ENCODE measurements at regions not wholly inside any gene's neighbourhood (a gene's known extent, or its start where the extent isn't known, plus 50 kb on each side); places are given as distances from the start of the nearest gene placed in this dataset.

GRCh38 chr7:115678086-115678982, 352.2 kb downstream of the TFEC start:
- no peaks in the 10 kb centered on the region for H3K27me3 Mint-ChIP-seq
- no peaks in the 10 kb centered on the region for H3K36me3 Mint-ChIP-seq

DNA sequence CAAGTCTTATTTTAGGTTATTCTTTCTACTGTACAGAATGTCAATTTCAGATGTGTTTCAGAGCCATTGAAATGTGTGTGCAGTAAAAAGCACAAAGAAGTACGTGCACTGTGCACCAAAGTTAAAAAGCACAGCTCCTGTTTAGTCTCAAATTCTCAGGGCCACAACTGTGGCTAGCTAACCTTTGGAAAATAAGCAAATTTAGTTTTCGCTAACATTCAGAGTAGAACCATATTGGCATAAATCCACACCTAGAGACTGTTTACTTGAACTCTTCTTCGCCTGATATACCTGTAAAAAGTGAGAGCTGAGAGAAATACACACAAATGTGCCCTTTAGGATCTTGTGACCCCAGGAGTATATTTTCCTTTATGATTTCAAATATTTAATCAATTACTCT, 353.9 kb downstream of the TFEC start:
- no peak for ATAC-seq
- no peaks in the 10 kb centered on the region for H3K27me3 Mint-ChIP-seq
- no peak overlapping the region for H3K27ac Mint-ChIP-seq
- H3K4me1 Mint-ChIP-seq (ENCODE audit: low read depth in 2 of 2): no peaks in the 10 kb centered on the region
- no peaks in the 10 kb centered on the region for H3K9me3 Mint-ChIP-seq
- DNase-seq (ENCODE audit: low spot score): no peak
- H3K4me3 Mint-ChIP-seq: no peak overlapping the region
- H3K36me3 Mint-ChIP-seq: no peaks in the 10 kb centered on the region

More at GRCh38 chr7:115678086-115678982, 352.2 kb downstream of the TFEC start:
- Mint-ChIP-seq H3K4me3 (no peak overlapping the region), H3K4me1 (ENCODE audit: low read depth in 2 of 2) (no peaks in the 10 kb centered on the region), H3K9me3 (no peaks in the 10 kb centered on the region), H3K27ac (no peak overlapping the region)
- DNase-seq (ENCODE audit: low spot score) (no peak), ATAC-seq (no peak)

- ATAC-seq (no peak), DNase-seq (ENCODE audit: low spot score) (no peak)
- Mint-ChIP-seq H3K36me3 (no peaks in the 10 kb centered on the region), H3K27ac (no peak overlapping the region), H3K27me3 (no peaks in the 10 kb centered on the region), H3K9me3 (no peaks in the 10 kb centered on the region), H3K4me1 (ENCODE audit: low read depth in 2 of 2) (no peaks in the 10 kb centered on the region), H3K4me3 (no peak overlapping the region)
Observed at GRCh38 chr7:115676080-115676479, 354.5 kb downstream of the TFEC start.

DNA sequence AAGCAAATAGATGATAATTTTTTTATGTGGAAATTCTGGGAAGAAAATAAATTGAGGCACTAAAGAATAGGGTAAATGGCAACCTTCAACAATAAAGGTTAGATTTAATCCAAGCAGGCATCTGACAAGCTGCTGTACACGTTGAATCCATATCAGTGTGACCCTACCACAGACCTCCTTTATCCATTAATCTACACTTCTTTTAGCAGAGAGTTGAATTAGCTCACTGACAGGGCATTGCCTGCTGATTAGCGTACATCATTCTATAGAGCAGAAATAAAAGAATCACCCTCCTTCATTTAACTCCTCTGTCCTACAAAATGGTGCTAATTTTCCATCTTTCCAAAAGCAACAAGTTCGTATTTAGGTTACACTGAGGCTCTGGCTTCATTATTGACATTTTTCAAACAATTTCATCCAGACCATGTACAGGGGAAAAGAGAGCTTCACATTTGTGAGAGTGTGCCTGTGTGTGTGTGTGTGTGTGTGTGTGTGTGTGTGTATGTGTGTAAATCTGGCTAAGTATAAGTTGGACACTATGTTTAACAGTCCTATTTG, 356.0 kb downstream of the TFEC start:
- ATAC-seq (no peak), DNase-seq (ENCODE audit: low spot score) (no peak)
- H3K4me1 Mint-ChIP-seq (ENCODE audit: low read depth in 2 of 2): no peaks in the 10 kb centered on the region
- no peaks in the 10 kb centered on the region for H3K36me3 Mint-ChIP-seq
- no peak overlapping the region for H3K27ac Mint-ChIP-seq
- no peak overlapping the region for H3K4me3 Mint-ChIP-seq
- no peaks in the 10 kb centered on the region for H3K9me3 Mint-ChIP-seq
- H3K27me3 Mint-ChIP-seq: peaks cover 0 to 7% of the 10 kb centered on the region in 2 donors

GRCh38 chr7:115672024-115672423, 358.5 kb downstream of the TFEC start:
- H3K4me1 Mint-ChIP-seq (ENCODE audit: low read depth in 2 of 2): no peaks in the 10 kb centered on the region
- H3K27ac Mint-ChIP-seq: no peak overlapping the region
- H3K9me3 Mint-ChIP-seq: no peaks in the 10 kb centered on the region
- peaks cover 0 to 7% of the 10 kb centered on the region in 2 donors for H3K27me3 Mint-ChIP-seq
- no peak overlapping the region for H3K4me3 Mint-ChIP-seq
- H3K36me3 Mint-ChIP-seq: no peaks in the 10 kb centered on the region
- DNase-seq (ENCODE audit: low spot score) (no peak), ATAC-seq (no peak)

DNA sequence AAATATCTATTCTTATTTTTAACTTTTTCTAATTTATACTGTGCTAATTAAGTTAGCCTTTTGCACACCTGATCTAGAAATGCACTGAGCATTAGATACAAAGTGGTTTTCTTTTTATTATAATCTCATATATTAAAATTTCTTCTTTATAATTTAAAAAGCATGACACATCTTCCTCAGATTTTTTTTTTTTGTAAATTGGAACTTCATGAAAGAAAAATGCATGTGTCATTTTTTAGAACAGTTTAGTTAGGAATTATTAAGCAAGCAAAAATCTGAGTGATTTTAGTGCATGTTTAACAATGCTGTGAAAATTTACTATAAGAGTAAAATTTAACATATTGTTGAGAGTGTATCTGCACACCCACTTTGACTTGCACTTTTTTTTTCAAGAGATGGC, 367.9 kb downstream of the TFEC start:
- H3K27ac Mint-ChIP-seq: no peak overlapping the region
- DNase-seq (ENCODE audit: low spot score) (no peak), ATAC-seq (no peak)
- no peaks in the 10 kb centered on the region for H3K27me3 Mint-ChIP-seq
- no peaks in the 10 kb centered on the region for H3K9me3 Mint-ChIP-seq
- no peak overlapping the region for H3K4me3 Mint-ChIP-seq
- H3K4me1 Mint-ChIP-seq (ENCODE audit: low read depth in 2 of 2): no peaks in the 10 kb centered on the region
- H3K36me3 Mint-ChIP-seq: no peaks in the 10 kb centered on the region

DNA sequence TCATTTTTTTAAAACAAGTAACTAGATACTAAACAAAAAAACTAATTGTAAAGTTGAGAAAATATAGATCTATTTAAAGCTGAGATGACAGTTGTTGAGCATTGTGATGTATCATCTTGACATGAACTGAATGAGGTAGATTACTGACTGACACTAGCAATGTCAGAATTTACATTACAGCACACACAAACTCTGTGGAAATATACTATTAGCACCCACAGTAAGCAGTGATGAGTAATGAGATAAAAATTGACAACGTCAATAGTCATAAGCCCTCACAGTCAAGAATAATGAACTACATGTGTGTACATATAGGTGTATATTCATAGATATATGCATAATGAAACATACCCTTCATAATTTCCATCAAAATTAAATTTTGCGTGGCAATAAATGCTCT, 368.4 kb downstream of the TFEC start:
- ATAC-seq (no peak), DNase-seq (ENCODE audit: low spot score) (no peak)
- no peaks in the 10 kb centered on the region for H3K36me3 Mint-ChIP-seq
- no peaks in the 10 kb centered on the region for H3K27me3 Mint-ChIP-seq
- H3K4me3 Mint-ChIP-seq: no peak overlapping the region
- no peaks in the 10 kb centered on the region for H3K4me1 Mint-ChIP-seq (ENCODE audit: low read depth in 2 of 2)
- H3K9me3 Mint-ChIP-seq: no peaks in the 10 kb centered on the region
- H3K27ac Mint-ChIP-seq: no peak overlapping the region

DNA sequence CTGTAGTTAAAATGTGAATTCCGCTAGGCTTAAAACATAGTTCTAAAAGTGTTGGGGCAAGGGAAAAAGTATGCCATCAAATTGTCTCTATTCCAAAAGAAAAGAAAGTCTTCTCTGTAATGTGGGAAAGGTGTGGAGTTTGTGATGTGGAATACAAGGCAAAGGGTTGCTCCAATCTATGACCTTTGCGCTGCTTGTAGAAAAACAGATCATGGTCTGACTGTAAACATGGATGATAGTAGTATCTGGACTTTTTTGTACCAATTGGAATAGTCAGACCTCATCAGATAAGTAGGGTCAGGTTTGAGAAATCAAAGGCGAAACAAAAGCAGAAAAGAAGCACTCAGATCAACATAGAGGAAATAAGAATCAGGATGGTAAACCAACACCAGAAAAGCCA, 372.3 kb downstream of the TFEC start:
- ATAC-seq (no peak), DNase-seq (ENCODE audit: low spot score) (no peak)
- no peaks in the 10 kb centered on the region for H3K4me1 Mint-ChIP-seq (ENCODE audit: low read depth in 2 of 2)
- H3K27me3 Mint-ChIP-seq: no peaks in the 10 kb centered on the region
- no peaks in the 10 kb centered on the region for H3K36me3 Mint-ChIP-seq
- no peak overlapping the region for H3K4me3 Mint-ChIP-seq
- no peak overlapping the region for H3K27ac Mint-ChIP-seq
- no peaks in the 10 kb centered on the region for H3K9me3 Mint-ChIP-seq

DNA sequence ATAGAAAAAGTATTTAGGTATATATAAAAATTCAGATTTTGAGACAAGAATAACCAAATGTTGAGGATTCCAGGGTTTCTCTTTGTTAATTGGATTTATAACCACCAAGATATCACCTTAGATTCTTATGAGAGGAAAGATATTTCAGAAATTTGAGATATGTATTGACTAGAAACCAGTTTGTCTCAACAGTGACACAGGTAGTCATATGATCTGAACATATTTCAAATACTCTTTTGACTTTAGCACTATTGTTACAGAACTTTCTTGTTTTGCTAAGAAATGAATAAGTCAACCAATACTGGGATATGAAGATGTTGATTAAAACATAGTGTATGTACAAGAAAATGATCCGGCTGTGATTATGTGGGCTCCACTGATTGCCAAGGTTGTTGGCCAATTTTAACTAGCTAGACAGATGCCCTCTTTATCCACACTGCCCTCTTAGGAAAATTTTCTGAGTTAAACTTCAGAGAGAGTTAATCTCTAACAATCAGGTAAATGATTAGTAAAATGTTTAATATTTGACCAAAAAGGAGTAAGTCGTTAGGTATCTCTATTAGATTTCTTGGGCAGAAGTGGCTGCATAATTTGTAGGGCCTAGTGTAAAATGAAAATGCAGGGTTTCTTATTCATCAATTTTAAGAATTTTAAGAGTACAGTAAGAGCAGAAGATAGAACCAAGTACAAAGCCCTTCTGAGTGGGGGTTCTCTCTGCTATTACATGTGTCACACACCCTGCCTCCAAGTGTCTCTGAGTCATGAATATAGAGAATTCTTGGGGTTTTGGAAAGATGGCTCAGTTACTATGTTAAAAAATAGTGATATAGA, 376.0 kb downstream of the TFEC start:
- Mint-ChIP-seq H3K9me3 (no peaks in the 10 kb centered on the region), H3K4me1 (ENCODE audit: low read depth in 2 of 2) (no peaks in the 10 kb centered on the region), H3K27ac (no peak overlapping the region), H3K4me3 (no peak overlapping the region), H3K36me3 (no peaks in the 10 kb centered on the region), H3K27me3 (no peaks in the 10 kb centered on the region)
- DNase-seq (ENCODE audit: low spot score) (no peak), ATAC-seq (no peak)

GRCh38 chr7:115649429-115649828, 381.1 kb downstream of the TFEC start:
- Mint-ChIP-seq H3K4me3 (no peak overlapping the region), H3K27ac (no peak overlapping the region), H3K4me1 (ENCODE audit: low read depth in 2 of 2) (no peaks in the 10 kb centered on the region), H3K27me3 (no peaks in the 10 kb centered on the region), H3K9me3 (peaks cover 3% of the 10 kb centered on the region), H3K36me3 (no peaks in the 10 kb centered on the region)
- DNase-seq (ENCODE audit: low spot score) (no peak), ATAC-seq (no peak)

DNA sequence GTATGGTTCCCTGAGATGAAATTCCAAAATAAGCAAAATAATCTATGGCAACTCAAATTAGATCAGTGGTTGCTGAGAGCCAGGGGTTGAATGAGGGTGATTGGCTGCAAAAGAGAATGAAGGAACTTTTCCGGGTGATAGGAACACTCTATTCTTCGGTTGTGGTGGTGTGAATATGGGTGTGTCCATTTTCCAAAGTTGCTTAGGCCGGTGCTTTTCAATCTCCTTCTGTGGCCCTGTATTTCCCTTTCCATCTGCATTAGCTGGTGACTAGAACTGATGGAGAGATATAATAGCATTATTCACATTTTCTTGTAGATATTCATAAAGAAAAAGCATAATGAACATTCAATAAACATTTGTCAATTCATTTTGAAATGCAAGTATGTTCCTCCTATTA, 382.9 kb downstream of the TFEC start:
- no peak for DNase-seq (ENCODE audit: low spot score)
- H3K4me3 Mint-ChIP-seq: no peak overlapping the region
- no peaks in the 10 kb centered on the region for H3K36me3 Mint-ChIP-seq
- no peaks in the 10 kb centered on the region for H3K27me3 Mint-ChIP-seq
- no peak for ATAC-seq
- H3K4me1 Mint-ChIP-seq (ENCODE audit: low read depth in 2 of 2): no peaks in the 10 kb centered on the region
- H3K27ac Mint-ChIP-seq: no peak overlapping the region
- peaks cover 3% of the 10 kb centered on the region for H3K9me3 Mint-ChIP-seq

DNA sequence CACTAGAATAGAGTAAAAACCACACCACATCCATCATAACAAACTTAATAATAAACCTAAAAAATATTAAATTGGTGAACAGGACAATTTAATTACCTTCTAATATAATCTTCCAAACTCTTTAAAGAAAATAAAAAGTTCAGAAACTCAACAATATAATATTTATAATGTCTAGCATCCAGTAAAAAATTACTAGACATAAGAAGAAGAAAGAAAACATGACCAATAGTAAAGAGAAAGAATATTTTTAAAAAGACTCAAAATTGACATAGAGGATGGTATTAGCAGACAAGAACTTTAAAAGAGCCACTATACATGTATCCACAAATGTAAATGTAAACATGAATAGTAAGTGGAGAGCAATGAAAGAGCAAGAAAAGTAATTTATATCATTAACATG, 388.4 kb downstream of the TFEC start:
- Mint-ChIP-seq H3K36me3 (no peaks in the 10 kb centered on the region), H3K27me3 (no peaks in the 10 kb centered on the region), H3K4me1 (ENCODE audit: low read depth in 2 of 2) (no peaks in the 10 kb centered on the region), H3K4me3 (no peak overlapping the region), H3K27ac (no peak overlapping the region), H3K9me3 (peaks cover 20% of the 10 kb centered on the region)
- DNase-seq (ENCODE audit: low spot score) (no peak), ATAC-seq (no peak)

GRCh38 chr7:115638853-115639252, 391.7 kb downstream of the TFEC start:
- H3K27me3 Mint-ChIP-seq: no peaks in the 10 kb centered on the region
- H3K9me3 Mint-ChIP-seq: peaks cover 17% of the 10 kb centered on the region
- ATAC-seq: no peak

DNA sequence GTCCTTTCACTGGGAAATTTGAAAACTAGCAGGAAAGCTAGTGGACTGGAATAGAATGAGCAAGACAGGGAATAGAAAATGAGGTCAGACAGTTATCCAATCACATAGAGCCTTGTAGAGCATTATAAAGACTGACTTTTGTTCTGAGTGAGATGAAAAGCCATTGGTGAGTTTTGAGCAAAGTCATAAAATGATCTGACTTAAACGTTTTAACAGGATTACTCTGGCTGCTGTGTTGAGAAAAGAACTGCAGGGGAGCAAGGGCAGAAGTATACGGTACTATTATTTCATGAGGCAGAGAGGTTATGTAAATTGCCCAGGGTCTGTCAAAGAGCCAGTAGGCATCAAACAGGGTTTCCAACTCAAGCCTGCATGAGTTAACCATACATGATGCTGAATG, 393.4 kb downstream of the TFEC start:
- ATAC-seq: no peak

More at GRCh38 chr7:115638853-115639252, 391.7 kb downstream of the TFEC start:
- no peaks in the 10 kb centered on the region for H3K4me1 Mint-ChIP-seq (ENCODE audit: low read depth in 2 of 2)
- no peak overlapping the region for H3K4me3 Mint-ChIP-seq
- H3K36me3 Mint-ChIP-seq: no peaks in the 10 kb centered on the region
- no peak for DNase-seq (ENCODE audit: low spot score)
- H3K27ac Mint-ChIP-seq: no peak overlapping the region

More for the DNA sequence above, 393.4 kb downstream of the TFEC start:
- H3K4me1 Mint-ChIP-seq (ENCODE audit: low read depth in 2 of 2): no peaks in the 10 kb centered on the region
- no peak overlapping the region for H3K27ac Mint-ChIP-seq
- H3K9me3 Mint-ChIP-seq: peaks cover 17% of the 10 kb centered on the region
- no peaks in the 10 kb centered on the region for H3K27me3 Mint-ChIP-seq
- H3K4me3 Mint-ChIP-seq: no peak overlapping the region
- no peaks in the 10 kb centered on the region for H3K36me3 Mint-ChIP-seq
- no peak for DNase-seq (ENCODE audit: low spot score)
